Keratinocyte (primary cell): ENCODE measurements at regions not wholly inside any gene's neighbourhood (a gene's known extent, or its start where the extent isn't known, plus 50 kb on each side); places are given as distances from the start of the nearest gene placed in this dataset.

Experiments
- DNase-seq: peaks from one replicate; pipeline ENCODE4 v3.0.0-alpha.2; 2011; ENCODE audit warnings: low read depth, missing footprints, low spot score
- FAIRE-seq: peaks from 2 replicates; lab custom pipeline; 2011; peaks lifted over from hg19 to GRCh38; lab: Jason Lieb, UNC
- H2AFZ ChIP-seq: 2 replicates; pipeline ENCODE4 v1.6.0; 2012; ENCODE audit warnings: low read length, control low read depth, inconsistent platforms; ENCODE audit not compliant: control insufficient read depth
- H3K27ac ChIP-seq: 2 replicates; pipeline ENCODE4 v1.5.1; 2011; ENCODE audit warnings: low read length; ENCODE audit not compliant: control insufficient read depth, insufficient read depth
- H3K27me3 ChIP-seq: 3 replicates; pipeline ENCODE4 v1.6.0; 2011; ENCODE audit warnings: low read length; ENCODE audit not compliant: control insufficient read depth, insufficient read depth; ENCODE audit errors: extremely low read depth
- H3K36me3 ChIP-seq, 2 experiments: 2 replicates in 1 of 2; 3 replicates in 1 of 2; pipeline ENCODE4 v1.5.1; 2011; ENCODE audit warnings: low read length in 2 of 2, mild to moderate bottlenecking in 1 of 2; ENCODE audit not compliant: control insufficient read depth in 2 of 2, insufficient read depth in 2 of 2; ENCODE audit errors: extremely low read depth in 1 of 2
- H3K4me1 ChIP-seq: 3 replicates; pipeline ENCODE4 v1.5.1; 2011; ENCODE audit warnings: low read length; ENCODE audit not compliant: control insufficient read depth, insufficient read depth; ENCODE audit errors: extremely low read depth
- H3K4me2 ChIP-seq: 3 replicates; pipeline ENCODE4 v1.6.0; 2011; ENCODE audit warnings: low read depth, low read length; ENCODE audit not compliant: control insufficient read depth, insufficient read depth; ENCODE audit errors: extremely low read depth
- H3K4me3 ChIP-seq, 3 experiments: fragments of 200-600 bp in 1 of 3; sonication (generic) in 1 of 3; 2 replicates in 2 of 3; 3 replicates in 1 of 3; pipeline ENCODE4 v1.5.1; 2011 to 2016; ENCODE audit warnings: low read length in 3 of 3, mild to moderate bottlenecking in 3 of 3, control low read depth in 2 of 3, inconsistent platforms in 1 of 3, low read depth in 1 of 3, mixed read lengths in 1 of 3, mixed run types in 1 of 3, moderate library complexity in 1 of 3; ENCODE audit not compliant: control insufficient read depth in 2 of 3, insufficient read depth in 2 of 3; ENCODE audit errors: extremely low read depth in 1 of 3
- H3K79me2 ChIP-seq: 2 replicates; pipeline ENCODE4 v1.6.0; 2012; ENCODE audit warnings: low read length; ENCODE audit not compliant: control insufficient read depth, insufficient read depth
- H3K9ac ChIP-seq: 3 replicates; pipeline ENCODE4 v1.6.0; 2011; ENCODE audit warnings: low read length; ENCODE audit not compliant: control insufficient read depth, insufficient read depth; ENCODE audit errors: extremely low read depth
- H3K9me1 ChIP-seq: 3 replicates; pipeline ENCODE4 v1.6.0; 2011; ENCODE audit warnings: low read length; ENCODE audit not compliant: control insufficient read depth, insufficient read depth; ENCODE audit errors: extremely low read depth
- H3K9me3 ChIP-seq: 2 replicates; pipeline ENCODE4 v1.5.1; 2012; ENCODE audit warnings: low read depth, low read length; ENCODE audit not compliant: control insufficient read depth
- H4K20me1 ChIP-seq: 3 replicates; pipeline ENCODE4 v1.6.0; 2011; ENCODE audit warnings: low read length; ENCODE audit not compliant: control insufficient read depth, insufficient read depth; ENCODE audit errors: extremely low read depth
- CTCF ChIP-seq, 3 experiments: IDR thresholded peaks in 1 of 3; conservative IDR thresholded peaks in 1 of 3; optimal IDR thresholded peaks in 1 of 3; 2 replicates in 2 of 3; 3 replicates in 1 of 3; pipeline versions ENCODE3 to v1.5.1; 2011; ENCODE audit warnings: low read length in 3 of 3, mild to moderate bottlenecking in 3 of 3, moderate library complexity in 2 of 3, control low read depth in 1 of 3, inconsistent platforms in 1 of 3; ENCODE audit not compliant: insufficient read depth in 2 of 3; ENCODE audit errors: extremely low read depth in 1 of 3
- EZH2 ChIP-seq: IDR thresholded peaks from one replicate; pipeline ENCODE4 v1.6.1; 2012; ENCODE audit warnings: inconsistent platforms, mild to moderate bottlenecking, low read length, moderate library complexity
- dilution Hi-C: fragments of 300-500 bp; cut with MboI; formaldehyde crosslinking; loops from one replicate; pipeline ENCODE4 v1.7.0; 2020; ENCODE audit warnings: low sequenced_read_pairs; ENCODE audit not compliant: extremely low pct_ligation_motif_present

GRCh38 chr20:48404598-48404997 lies 423.2 kb downstream of the PREX1 start:
- H3K79me2 ChIP-seq, result no peaks in the 10 kb centered on the region
- H3K36me3 ChIP-seq, result no peaks in the 10 kb centered on the region
- no peaks in the 10 kb centered on the region for H3K27me3 ChIP-seq
- dilution Hi-C loops, result no loop called here
- H3K9me3 ChIP-seq, result no peaks in the 10 kb centered on the region
- H2AFZ ChIP-seq, result no peak overlapping the region
- TF ChIP-seq EZH2 (no peak), CTCF (optimal IDR thresholded peaks at IDR 0.05 in 1 of 3, IDR thresholded peaks at IDR 0.05 in 1 of 3, conservative IDR thresholded peaks at IDR 0.05 in 1 of 3; ENCODE audit: extremely low read depth in 1 of 3, insufficient read depth in 2 of 3, low read length in 3 of 3) (peak in 1 of 3 experiments; percentile 33)
- no peaks in the 10 kb centered on the region for H3K4me1 ChIP-seq
- no peaks in the 10 kb centered on the region for H4K20me1 ChIP-seq
- H3K9me1 ChIP-seq, result no peaks in the 10 kb centered on the region
- no peak overlapping the region for H3K4me3 ChIP-seq
- H3K9ac ChIP-seq, result no peak overlapping the region
- H3K27ac ChIP-seq, result no peak overlapping the region
- FAIRE-seq (no peak), DNase-seq (no peak)
- no peak overlapping the region for H3K4me2 ChIP-seq

GRCh38 chr20:48403167-48403761 lies 424.5 kb downstream of the PREX1 start:
- DNase-seq, result no peak
- no peaks in the 10 kb centered on the region for H3K27me3 ChIP-seq
- H3K4me1 ChIP-seq, result no peaks in the 10 kb centered on the region
- no peaks in the 10 kb centered on the region for H4K20me1 ChIP-seq
- H3K9ac ChIP-seq, result no peak overlapping the region
- TF ChIP-seq EZH2 (no peak), CTCF (optimal IDR thresholded peaks at IDR 0.05 in 1 of 3, IDR thresholded peaks at IDR 0.05 in 1 of 3, conservative IDR thresholded peaks at IDR 0.05 in 1 of 3; ENCODE audit: extremely low read depth in 1 of 3, insufficient read depth in 2 of 3, low read length in 3 of 3) (no peak)
- no peaks in the 10 kb centered on the region for H3K9me1 ChIP-seq
- no peak overlapping the region for H3K4me2 ChIP-seq
- no peak overlapping the region for H2AFZ ChIP-seq
- H3K4me3 ChIP-seq, result no peak overlapping the region
- H3K79me2 ChIP-seq, result no peaks in the 10 kb centered on the region
- H3K36me3 ChIP-seq, result no peaks in the 10 kb centered on the region
- H3K27ac ChIP-seq, result no peak overlapping the region
- FAIRE-seq, result no peak
- dilution Hi-C loops, result no loop called here
- no peaks in the 10 kb centered on the region for H3K9me3 ChIP-seq
